Kidney capillary endothelial cell (primary cell): ENCODE measurements at regions not wholly inside any gene's neighbourhood (a gene's known extent, or its start where the extent isn't known, plus 50 kb on each side); places are given as distances from the start of the nearest gene placed in this dataset.

Experiments
- DNase-seq: peaks from one replicate; pipeline ENCODE4 v3.0.0-alpha.2; 2018; ENCODE audit warnings: low spot score

DNA sequence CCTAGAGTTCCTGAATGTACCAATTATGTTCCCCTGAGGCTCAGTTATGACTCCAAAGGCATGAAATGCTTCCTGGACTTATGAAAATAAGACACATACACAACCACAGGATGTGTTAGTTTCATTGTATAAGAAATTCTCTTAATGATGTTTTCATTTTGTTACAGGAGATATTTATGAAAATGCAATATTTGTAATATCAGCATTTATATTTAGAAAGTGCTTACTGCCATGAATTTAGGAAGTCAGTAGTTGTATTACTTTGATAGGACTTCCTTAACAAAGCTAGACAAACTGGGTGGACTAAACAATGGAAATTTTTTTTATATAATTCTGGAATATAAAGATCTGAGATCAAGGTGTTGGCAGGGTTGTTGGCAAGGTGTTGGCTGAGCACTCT lies 572.1 kb upstream of the IGFBP7 start:
- no peak for DNase-seq

DNA sequence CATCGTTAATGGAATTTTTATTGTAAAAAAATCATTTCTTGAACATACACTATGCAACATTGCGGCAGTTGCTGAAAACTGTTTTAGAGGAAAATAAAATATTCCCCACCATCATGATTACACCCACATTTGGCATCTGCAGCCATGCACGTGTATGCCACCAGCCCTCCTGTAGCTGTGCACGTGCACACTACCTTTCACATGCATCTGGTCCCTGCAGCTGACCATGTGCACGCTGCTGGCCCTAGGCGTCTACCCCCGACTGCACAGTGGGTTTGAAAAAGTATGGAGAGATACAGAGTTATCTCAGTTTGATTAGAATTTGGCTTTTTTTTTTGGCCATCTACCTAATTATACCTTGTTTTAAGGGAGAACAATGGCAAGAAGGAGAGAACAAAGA lies 569.8 kb upstream of the IGFBP7 start:
- DNase-seq, result no peak

- no peak for DNase-seq
Observed at GRCh38 chr4:57676394-57676793, 566.2 kb upstream of the IGFBP7 start.

DNA sequence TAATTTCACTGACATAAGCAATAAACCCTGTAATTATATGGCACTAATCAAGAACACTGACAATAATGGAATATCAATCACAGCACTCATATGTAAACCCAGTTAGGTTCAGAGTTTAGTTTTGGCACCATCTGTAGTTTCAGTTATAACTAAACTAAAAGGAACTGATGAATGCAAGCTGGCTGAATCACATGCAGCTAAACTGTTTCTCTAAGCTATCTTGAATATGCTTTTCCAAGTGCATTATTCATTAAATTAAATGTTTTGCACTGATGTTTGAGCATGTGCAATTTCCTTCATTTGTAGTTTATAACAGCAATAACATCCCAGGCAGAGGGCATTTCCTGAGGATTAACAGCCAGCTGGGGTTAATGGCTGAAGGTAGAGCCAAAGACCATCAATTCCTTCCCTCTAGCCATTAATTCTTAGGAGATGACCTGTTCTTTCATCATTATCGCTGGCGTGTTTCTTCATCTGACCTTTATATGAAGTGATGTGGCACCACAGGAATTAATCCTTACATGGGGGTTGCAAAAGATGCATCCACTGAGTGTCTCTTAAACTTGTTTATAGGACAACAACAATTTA lies 562.8 kb upstream of the IGFBP7 start:
- DNase-seq, result no peak

DNA sequence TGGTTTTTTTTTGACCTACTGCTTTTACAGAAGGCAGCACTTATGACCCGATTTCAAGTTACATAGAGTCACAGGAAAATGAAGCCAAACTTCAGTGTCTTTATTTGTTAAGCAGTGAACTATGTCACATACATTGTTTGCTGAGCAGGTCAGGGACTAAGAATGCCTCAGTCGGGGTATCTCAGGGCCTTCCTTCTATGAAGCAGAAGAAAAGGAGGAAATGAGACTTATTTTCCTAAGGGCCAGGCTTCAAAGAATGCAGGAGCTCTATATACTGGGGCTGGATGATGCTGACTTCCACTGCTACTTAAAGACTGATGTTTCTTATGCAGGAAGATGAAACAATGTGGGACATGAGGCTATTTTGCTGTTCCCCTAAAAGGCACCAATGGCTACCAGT lies 558.4 kb upstream of the IGFBP7 start:
- DNase-seq, result no peak

DNA sequence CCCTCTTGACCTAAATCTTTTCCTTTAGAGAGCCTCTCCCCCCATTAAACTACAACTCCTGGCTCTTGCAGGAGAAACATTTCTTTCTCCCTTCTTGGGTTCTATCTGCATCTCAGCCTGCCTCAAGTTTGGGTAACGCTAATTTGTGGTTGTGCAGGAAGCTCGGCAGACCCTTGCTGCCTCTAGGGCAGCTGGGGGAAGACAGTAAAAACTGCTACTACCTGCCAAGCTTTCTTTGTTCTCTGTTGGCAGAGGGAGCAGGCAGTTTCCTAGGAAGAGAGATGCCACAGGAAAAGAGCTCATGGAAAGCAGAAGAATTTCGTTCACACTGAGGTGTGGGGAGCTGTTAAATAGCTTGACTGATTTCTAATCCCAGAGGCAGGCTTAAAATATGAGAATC lies 555.6 kb upstream of the IGFBP7 start:
- DNase-seq, result no peak

- DNase-seq, result no peak
Observed at GRCh38 chr4:57661517-57662090, 551.4 kb upstream of the IGFBP7 start.

DNA sequence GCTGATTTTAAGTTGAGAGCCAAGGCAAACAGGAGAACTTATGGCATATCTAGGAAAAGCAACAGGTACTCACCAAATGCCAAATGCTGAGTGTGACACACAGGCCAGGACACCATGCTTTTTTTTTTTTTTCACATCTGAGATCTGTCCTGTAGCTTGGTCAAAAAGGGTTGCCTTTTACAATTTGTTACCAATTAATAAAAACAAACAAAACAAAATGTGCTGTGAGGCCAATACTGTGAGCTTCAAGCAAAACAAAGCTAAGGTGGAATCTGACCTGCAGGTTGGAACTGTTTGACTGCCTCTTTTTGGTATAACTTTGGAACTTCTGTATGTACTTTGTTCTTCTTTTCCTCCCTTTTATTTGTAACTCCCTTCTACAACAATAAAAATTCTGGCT lies 548.5 kb upstream of the IGFBP7 start:
- no peak for DNase-seq

GRCh38 chr4:57658188-57658587 lies 548.0 kb upstream of the IGFBP7 start:
- no peak for DNase-seq

- DNase-seq, result no peak
Observed at GRCh38 chr4:57655342-57655741, 545.2 kb upstream of the IGFBP7 start.

DNA sequence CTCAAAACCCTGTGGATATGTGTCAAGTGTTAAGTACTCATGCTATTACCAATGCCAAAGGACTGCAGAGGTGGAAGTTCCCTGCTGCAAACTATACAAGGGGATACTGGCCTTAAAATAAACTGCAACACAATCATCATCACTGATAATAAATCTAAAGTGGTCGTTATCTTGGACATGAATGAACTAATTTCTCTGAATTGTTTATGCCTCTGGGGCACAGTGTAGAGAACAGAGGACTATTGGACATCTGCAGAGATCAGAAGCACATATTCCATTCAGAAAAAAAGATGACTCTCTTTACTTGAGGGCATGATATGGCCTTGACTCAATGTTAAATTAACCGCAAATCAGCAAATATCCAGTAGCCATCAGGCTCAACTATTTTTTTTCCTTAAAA lies 542.6 kb upstream of the IGFBP7 start:
- no peak for DNase-seq

DNA sequence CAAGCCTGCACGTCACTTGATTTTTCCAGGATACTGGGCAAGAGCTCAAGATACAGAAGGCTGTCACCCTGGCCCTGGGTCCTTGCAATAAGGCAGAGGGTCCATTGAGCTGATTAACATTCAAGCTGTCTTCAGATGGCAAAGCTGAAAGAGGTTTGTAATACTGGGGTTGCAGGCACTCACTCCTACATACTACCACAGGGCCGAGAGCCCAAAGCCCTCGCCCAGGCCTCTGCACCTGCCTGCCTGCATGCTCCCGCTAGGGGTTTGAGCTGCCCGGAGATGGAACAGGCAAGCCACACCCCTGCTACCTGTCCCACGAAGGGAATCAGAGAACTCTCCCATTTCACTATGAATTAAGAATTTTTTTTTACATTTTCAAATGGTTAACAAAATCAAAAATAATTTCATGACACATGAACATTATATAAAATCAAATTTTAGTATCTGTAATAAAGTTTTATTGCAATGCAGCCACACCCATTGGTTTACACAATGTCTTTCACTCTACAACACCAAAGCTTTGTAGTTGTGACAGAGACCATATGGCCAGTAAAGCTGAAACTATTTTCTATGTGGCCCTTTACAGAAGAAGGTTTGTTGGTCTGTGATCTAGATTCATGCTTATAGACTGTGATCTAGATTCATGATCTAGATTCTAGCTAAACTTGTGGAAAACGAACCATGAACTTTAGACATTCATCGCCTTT lies 530.4 kb upstream of the IGFBP7 start:
- no peak for DNase-seq

- DNase-seq, result no peak
Observed at GRCh38 chr4:57639561-57640382, 529.6 kb upstream of the IGFBP7 start.

DNA sequence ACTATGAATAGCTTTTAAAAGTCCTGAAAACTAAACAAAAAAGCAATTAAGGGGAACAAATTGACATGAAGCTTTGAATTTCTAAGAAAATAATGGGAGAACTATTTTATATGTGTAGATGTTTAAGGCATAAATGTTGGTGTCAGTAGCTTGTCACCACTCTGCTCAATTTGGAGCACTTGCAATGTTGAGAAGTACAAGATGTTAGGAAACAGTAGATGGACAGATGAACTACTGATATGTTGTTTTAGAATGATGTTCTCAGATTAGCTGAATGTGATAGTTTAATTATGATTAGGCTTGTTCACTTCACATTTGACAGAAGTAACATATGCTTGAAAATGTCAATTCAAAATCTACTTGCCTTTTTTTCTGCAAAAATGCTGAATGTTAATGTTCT lies 525.7 kb upstream of the IGFBP7 start:
- no peak for DNase-seq

DNA sequence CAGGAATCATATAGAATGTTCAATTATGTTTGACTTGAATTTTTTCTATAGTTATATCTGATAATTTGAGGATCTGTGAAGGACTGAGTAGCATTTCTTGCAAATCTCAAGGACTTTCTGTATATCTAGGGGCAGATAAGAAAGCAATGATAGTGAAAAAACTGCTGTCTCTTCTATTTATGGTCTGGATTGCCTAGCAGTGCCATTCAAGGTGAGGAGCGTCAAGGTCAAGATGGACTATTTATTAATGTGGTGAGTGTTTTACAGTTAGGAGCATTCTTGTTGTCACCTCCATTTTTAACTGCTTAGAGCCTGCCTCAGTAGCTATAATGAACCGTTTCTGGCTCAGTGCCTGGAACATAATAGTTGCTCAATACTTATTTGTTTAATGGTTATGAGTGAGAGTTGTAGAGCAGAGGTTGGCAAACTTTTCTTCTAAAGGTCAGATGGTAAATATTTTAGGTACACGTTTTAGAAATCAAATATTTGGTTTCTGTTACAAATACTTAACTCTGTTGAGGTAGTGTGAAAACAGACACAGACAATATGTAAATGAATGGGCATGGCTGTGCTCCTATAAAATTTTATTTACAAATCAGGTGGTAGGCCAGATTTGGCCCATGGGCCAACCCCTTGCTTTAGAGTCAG lies 523.2 kb upstream of the IGFBP7 start:
- no peak for DNase-seq

DNA sequence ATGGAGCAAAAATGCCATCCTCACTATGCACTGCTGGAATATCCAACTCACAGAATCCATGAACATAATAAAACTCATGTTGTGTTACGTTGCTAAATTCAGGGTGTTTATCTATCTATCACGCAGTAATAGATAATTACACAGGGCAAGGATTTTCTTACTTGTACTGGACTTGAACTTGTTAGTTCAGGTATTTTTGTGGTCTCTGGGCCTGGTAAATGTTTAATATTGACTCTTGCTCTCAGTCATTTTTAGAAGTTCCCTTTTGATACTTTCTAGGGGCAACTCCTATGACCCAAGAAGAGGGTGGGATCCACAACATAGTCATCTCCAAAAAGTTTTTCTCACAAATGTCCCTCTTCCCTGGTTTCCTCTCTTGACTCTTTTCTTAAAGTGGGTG lies 522.4 kb upstream of the IGFBP7 start:
- no peak for DNase-seq

DNA sequence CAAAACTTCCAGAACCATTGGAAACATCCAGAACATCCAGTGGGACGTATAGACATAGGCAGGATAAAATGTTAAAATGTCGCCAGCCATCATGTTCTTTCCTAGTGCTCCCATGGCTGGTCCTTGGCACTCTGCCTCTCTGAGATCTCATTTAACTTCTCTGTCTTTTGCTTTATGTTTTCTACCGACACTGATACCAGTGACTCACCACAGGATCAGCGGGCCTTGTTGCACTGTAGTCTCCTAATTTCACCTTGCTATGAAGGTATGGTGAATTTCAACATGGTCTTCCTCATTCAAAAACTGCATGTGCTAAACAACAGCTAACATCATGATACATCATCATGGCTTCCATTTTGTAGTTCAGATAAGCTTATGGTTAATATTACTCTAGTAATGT lies 521.0 kb upstream of the IGFBP7 start:
- DNase-seq, result no peak

DNA sequence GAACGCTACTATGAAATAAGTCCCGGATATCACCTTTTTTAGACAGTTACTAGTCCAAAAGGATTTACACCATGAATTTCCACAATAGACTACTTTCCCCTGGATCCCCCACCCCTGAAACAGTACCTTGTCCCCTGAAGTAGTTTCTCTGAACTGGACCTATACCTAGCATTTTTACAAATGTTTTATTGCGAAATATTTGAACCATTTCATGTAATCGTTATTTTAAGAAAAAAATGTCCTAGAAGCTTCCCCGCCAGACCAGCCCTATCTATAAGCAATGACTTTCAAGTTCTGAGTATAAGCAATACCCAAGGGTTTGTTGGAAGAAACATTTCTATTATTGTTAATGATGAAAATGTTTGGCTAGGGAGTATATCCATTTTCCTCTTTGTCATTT lies 517.8 kb upstream of the IGFBP7 start:
- no peak for DNase-seq

GRCh38 chr4:57614257-57614932 lies 504.2 kb upstream of the IGFBP7 start:
- DNase-seq, result no peak

- DNase-seq, result no peak
Observed at GRCh38 chr4:57612279-57612678, 502.1 kb upstream of the IGFBP7 start.

- DNase-seq, result no peak
Observed at GRCh38 chr4:57607566-57608180, 497.5 kb upstream of the IGFBP7 start.
